ENCODE measurements at regions not wholly inside any gene's neighbourhood (a gene's known extent, or its start where the extent isn't known, plus 50 kb on each side); places are given as distances from the start of the nearest gene placed in this dataset.

- H3K36me3 ChIP-seq (replicated peaks): no peaks in the 10 kb centered on the region
- no peak for TF ChIP-seq CTCF (IDR thresholded peaks at IDR 0.05; ENCODE audit: low read depth, low read length, missing control alignments)
- in situ Hi-C loops (cut with HindIII; ENCODE audit: low pct_ligation_motif_present, low sequenced_read_pairs): no loop called here
- no peak overlapping the region for H3K4me3 ChIP-seq (ENCODE audit: low read depth, low read length)
- no peaks in the 10 kb centered on the region for H3K27me3 ChIP-seq (replicated peaks)
- peak; percentile 85 for DNase-seq
- H3K27ac ChIP-seq: no peak overlapping the region
Observed at GRCh38 chr5:30279237-30279636, 914.2 kb upstream of the CDH6 start.

- Histone ChIP-seq H3K27me3 (replicated peaks) (no peaks in the 10 kb centered on the region), H3K27ac (no peak overlapping the region), H3K4me3 (ENCODE audit: low read depth, low read length) (no peak overlapping the region), H3K36me3 (replicated peaks) (no peaks in the 10 kb centered on the region)
- in situ Hi-C loops (cut with HindIII; ENCODE audit: low pct_ligation_motif_present, low sequenced_read_pairs): no loop called here
- no peak for DNase-seq
- no peak for TF ChIP-seq CTCF (IDR thresholded peaks at IDR 0.05; ENCODE audit: low read depth, low read length, missing control alignments)
Observed at GRCh38 chr5:30267026-30267425, 926.5 kb upstream of the CDH6 start.

- Histone ChIP-seq H3K27ac (no peak overlapping the region), H3K36me3 (replicated peaks) (no peaks in the 10 kb centered on the region), H3K4me3 (ENCODE audit: low read depth, low read length) (no peak overlapping the region), H3K27me3 (replicated peaks) (no peaks in the 10 kb centered on the region)
- in situ Hi-C loops (cut with HindIII; ENCODE audit: low pct_ligation_motif_present, low sequenced_read_pairs): no loop called here
- TF ChIP-seq CTCF (IDR thresholded peaks at IDR 0.05; ENCODE audit: low read depth, low read length, missing control alignments): no peak
- DNase-seq: no peak
Observed at GRCh38 chr5:30239331-30240022, 954.0 kb upstream of the CDH6 start.

- DNase-seq: no peak
- H3K27me3 ChIP-seq (replicated peaks): no peaks in the 10 kb centered on the region
- in situ Hi-C loops (cut with HindIII; ENCODE audit: low pct_ligation_motif_present, low sequenced_read_pairs): no loop called here
- no peaks in the 10 kb centered on the region for H3K36me3 ChIP-seq (replicated peaks)
- no peak overlapping the region for H3K27ac ChIP-seq
- H3K4me3 ChIP-seq (ENCODE audit: low read depth, low read length): no peak overlapping the region
- TF ChIP-seq CTCF (IDR thresholded peaks at IDR 0.05; ENCODE audit: low read depth, low read length, missing control alignments): no peak
Observed at GRCh38 chr5:30237189-30237588, 956.3 kb upstream of the CDH6 start.

- H3K4me3 ChIP-seq (ENCODE audit: low read depth, low read length): no peak overlapping the region
- no peaks in the 10 kb centered on the region for H3K27me3 ChIP-seq (replicated peaks)
- H3K27ac ChIP-seq: no peak overlapping the region
- H3K36me3 ChIP-seq (replicated peaks): no peaks in the 10 kb centered on the region
- TF ChIP-seq CTCF (IDR thresholded peaks at IDR 0.05; ENCODE audit: low read depth, low read length, missing control alignments): no peak
- in situ Hi-C loops (cut with HindIII; ENCODE audit: low pct_ligation_motif_present, low sequenced_read_pairs): no loop called here
- no peak for DNase-seq
Observed at GRCh38 chr5:30209755-30210154, 983.7 kb upstream of the CDH6 start.

- no peaks in the 10 kb centered on the region for H3K36me3 ChIP-seq (replicated peaks)
- TF ChIP-seq CTCF (IDR thresholded peaks at IDR 0.05; ENCODE audit: low read depth, low read length, missing control alignments): no peak
- no peak for DNase-seq
- H3K27me3 ChIP-seq (replicated peaks): no peaks in the 10 kb centered on the region
- H3K4me3 ChIP-seq (ENCODE audit: low read depth, low read length): no peak overlapping the region
- H3K27ac ChIP-seq: no peak overlapping the region
- in situ Hi-C loops (cut with HindIII; ENCODE audit: low pct_ligation_motif_present, low sequenced_read_pairs): no loop called here
Observed at GRCh38 chr5:30197662-30198061, 995.8 kb upstream of the CDH6 start.

Measured in brain microvascular endothelial cell (primary cell).